ENCODE measurements at regions not wholly inside any gene's neighbourhood (a gene's known extent, or its start where the extent isn't known, plus 50 kb on each side); places are given as distances from the start of the nearest gene placed in this dataset.

DNA sequence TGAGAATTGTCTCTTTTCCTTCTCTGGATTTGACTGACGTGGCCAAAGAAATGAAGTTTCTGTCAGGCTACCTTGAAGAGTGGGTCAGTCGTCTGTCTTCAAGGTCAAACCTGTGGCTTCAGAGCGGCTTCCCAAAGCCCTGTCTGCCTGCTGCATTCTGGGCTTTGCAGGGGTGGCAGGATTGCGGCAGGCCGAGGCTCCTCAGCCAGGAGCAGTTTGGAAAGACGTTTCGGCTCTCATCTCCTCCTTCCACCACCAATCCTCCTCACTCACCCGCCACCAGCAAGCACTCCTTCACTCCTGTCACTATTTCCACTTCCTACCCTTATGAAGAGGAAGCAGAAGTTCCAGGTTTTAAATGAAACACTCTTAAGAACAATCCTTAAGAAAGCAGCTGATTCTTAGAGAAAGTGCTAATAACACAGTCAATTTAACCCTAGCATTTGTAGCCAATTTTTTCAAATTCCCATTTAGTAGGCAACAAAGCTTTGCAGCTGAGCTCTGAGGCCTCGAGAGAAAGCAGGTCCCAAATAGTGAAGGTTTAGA lies 351.7 kb downstream of the ZNF608 start:
- H3K4me3 ChIP-seq (replicated peaks in 1 of 2; ENCODE audit: low read depth in 1 of 2, low read length in 2 of 2), result no peak overlapping the region
- ATAC-seq (no peak), DNase-seq (ENCODE audit: low read depth, low spot score) (no peak)
- H3K79me2 ChIP-seq (ENCODE audit: insufficient read depth, low read length), result no peaks in the 10 kb centered on the region
- H3K4me2 ChIP-seq (ENCODE audit: low read length), result no peak overlapping the region
- H2AFZ ChIP-seq (ENCODE audit: low read depth, low read length, poor library complexity, severe bottlenecking), result no peak overlapping the region
- peaks cover 0 to 6% of the 10 kb centered on the region in 2 experiments; a peak in 1 of 4 replicates for H3K9me3 ChIP-seq (ENCODE audit: control insufficient read depth in 1 of 2, insufficient read depth in 1 of 2, low read depth in 1 of 2, low read length in 2 of 2)
- H3K27ac ChIP-seq (ENCODE audit: low read depth, low read length), result no peak overlapping the region
- TF ChIP-seq ZBTB33 (IDR thresholded peaks at IDR 0.05; ENCODE audit: extremely low read depth, insufficient replicate concordance, low read length) (no peak), ZNF274 (IDR thresholded peaks at IDR 0.05; ENCODE audit: low read depth, low read length) (no peak), YY1 (IDR thresholded peaks at IDR 0.05; ENCODE audit: extremely low read depth, insufficient replicate concordance, low read depth, low read length) (no peak), ELF1 (IDR thresholded peaks at IDR 0.05; ENCODE audit: borderline replicate concordance, low read depth) (no peak), EGR1 (IDR thresholded peaks at IDR 0.05; ENCODE audit: low read depth) (no peak), POLR2A (IDR thresholded peaks at IDR 0.05; ENCODE audit: borderline replicate concordance, extremely low read depth, insufficient read depth, insufficient read length) (no peak), ATF3 (IDR thresholded peaks at IDR 0.05) (no peak)
- TF ChIP-seq, protein P1, sequence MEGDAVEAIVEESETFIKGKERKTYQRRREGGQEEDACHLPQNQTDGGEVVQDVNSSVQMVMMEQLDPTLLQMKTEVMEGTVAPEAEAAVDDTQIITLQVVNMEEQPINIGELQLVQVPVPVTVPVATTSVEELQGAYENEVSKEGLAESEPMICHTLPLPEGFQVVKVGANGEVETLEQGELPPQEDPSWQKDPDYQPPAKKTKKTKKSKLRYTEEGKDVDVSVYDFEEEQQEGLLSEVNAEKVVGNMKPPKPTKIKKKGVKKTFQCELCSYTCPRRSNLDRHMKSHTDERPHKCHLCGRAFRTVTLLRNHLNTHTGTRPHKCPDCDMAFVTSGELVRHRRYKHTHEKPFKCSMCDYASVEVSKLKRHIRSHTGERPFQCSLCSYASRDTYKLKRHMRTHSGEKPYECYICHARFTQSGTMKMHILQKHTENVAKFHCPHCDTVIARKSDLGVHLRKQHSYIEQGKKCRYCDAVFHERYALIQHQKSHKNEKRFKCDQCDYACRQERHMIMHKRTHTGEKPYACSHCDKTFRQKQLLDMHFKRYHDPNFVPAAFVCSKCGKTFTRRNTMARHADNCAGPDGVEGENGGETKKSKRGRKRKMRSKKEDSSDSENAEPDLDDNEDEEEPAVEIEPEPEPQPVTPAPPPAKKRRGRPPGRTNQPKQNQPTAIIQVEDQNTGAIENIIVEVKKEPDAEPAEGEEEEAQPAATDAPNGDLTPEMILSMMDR (IDR thresholded peaks at IDR 0.05 in 2 of 3, conservative IDR thresholded peaks at IDR 0.05 in 1 of 3; ENCODE audit: borderline replicate concordance in 1 of 3, insufficient read depth in 1 of 3, low read depth in 2 of 3, low read length in 2 of 3), result no peak
- no peaks in the 10 kb centered on the region for H3K4me1 ChIP-seq (ENCODE audit: control insufficient read depth in 1 of 2, insufficient read depth in 2 of 2, low read length in 2 of 2)
- H4K20me1 ChIP-seq (ENCODE audit: insufficient read depth), result no peaks in the 10 kb centered on the region
- POLR2A ChIA-PET, result no interaction called here
- no TSS peak for BruUV-seq (replicated peaks)
- CTCF ChIA-PET, result no interaction called here
- no peaks in the 10 kb centered on the region for H3K27me3 ChIP-seq (ENCODE audit: insufficient read depth, low read length)
- H3K9ac ChIP-seq (ENCODE audit: low read length), result no peak overlapping the region
- no peaks in the 10 kb centered on the region for H3K9me2 ChIP-seq (ENCODE audit: insufficient read depth)
- H3K36me3 ChIP-seq (ENCODE audit: control insufficient read depth in 1 of 2, insufficient read depth in 2 of 2, low read length in 2 of 2), result no peaks in the 10 kb centered on the region
- RAD21 ChIA-PET (ENCODE audit: low non-redundant PET in 1 of 2, low total read pairs in 2 of 2, uncharacterized antibody in 2 of 2, unreplicated experiment in 2 of 2), result no interaction called here
- intact Hi-C loops (cut with micrococcal nuclease), result no loop called here

Data from HCT116 (cell line).